PC-9 (cell line): ENCODE measurements at regions not wholly inside any gene's neighbourhood (a gene's known extent, or its start where the extent isn't known, plus 50 kb on each side); places are given as distances from the start of the nearest gene placed in this dataset.

Experiments
- CTCF ChIP-seq: fragments of 200-600 bp; sonication (generic); conservative IDR thresholded peaks from 2 replicates; pipeline ENCODE4 v1.6.1; 2017; ENCODE audit warnings: mixed run types, antibody characterized with exemption, mild to moderate bottlenecking, moderate library complexity
- EZH2 ChIP-seq: fragments of 200-600 bp; sonication (generic); IDR thresholded peaks from 2 replicates; pipeline ENCODE4 v1.8.0; 2017; ENCODE audit warnings: antibody characterized with exemption, low read depth

- TF ChIP-seq CTCF (no peak), EZH2 (no peak)
These were observed 187.4 kb downstream of the CYYR1 start for GRCh38 chr21:26385721-26386120.
